Epithelial cell of prostate (primary cell): ENCODE measurements at regions not wholly inside any gene's neighbourhood (a gene's known extent, or its start where the extent isn't known, plus 50 kb on each side); places are given as distances from the start of the nearest gene placed in this dataset.

ENCODE experiments used
- DNase-seq: peaks from one replicate; pipeline ENCODE4 v3.0.0-alpha.2; 2011; ENCODE audit warnings: low read depth, low spot score
- H3K27ac ChIP-seq: fragments of 450-650 bp; 2 replicates; pipeline ENCODE4 v1.5.1; 2017; ENCODE audit warnings: mild to moderate bottlenecking

- DNase-seq, result no peak
- H3K27ac ChIP-seq, result no peak overlapping the region
Observed at GRCh38 chr12:113634474-113634873, 162.8 kb upstream of the LHX5 start.

GRCh38 chr12:113633678-113634332 is 162.1 kb upstream of the LHX5 start:
- DNase-seq, result no peak
- no peak overlapping the region for H3K27ac ChIP-seq

DNA sequence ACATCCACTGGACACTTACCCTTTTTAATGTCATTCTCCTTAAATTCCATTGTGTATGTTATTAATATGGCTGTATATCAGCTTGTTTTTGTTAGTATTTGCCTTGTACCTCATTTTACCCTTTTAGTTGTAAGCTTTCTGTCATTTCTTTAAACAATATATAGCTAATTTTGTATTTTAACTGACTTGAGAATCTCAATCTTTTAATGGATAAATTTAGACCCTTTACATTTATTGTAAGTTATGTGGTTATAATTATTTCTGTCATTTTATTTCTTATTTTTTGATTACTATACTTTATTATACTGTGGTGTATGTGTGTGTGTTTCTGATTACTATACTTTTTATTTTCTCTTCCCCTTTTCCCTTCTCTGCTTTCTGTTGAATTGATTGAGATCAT is 159.0 kb upstream of the LHX5 start:
- DNase-seq, result no peak
- no peak overlapping the region for H3K27ac ChIP-seq

DNA sequence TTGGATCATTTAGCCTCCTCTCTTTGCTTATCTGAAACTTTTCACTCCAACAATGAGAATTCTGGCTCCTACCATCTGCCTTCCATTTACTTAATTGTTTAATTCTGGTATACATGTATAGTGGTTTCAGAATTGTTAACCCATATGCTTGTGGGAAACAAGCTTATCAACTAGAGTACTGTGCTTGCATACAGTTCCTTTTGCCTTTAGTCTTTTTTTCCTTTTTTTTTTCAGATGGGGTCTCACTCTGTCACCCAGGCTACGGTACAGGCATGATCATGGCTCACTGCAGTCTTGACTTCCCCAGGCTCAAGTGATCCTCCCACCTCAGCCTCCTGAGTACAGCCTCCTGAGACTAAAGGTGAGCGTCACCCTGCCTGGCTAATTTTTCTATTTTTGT is 153.8 kb upstream of the LHX5 start:
- DNase-seq, result no peak
- no peak overlapping the region for H3K27ac ChIP-seq

DNA sequence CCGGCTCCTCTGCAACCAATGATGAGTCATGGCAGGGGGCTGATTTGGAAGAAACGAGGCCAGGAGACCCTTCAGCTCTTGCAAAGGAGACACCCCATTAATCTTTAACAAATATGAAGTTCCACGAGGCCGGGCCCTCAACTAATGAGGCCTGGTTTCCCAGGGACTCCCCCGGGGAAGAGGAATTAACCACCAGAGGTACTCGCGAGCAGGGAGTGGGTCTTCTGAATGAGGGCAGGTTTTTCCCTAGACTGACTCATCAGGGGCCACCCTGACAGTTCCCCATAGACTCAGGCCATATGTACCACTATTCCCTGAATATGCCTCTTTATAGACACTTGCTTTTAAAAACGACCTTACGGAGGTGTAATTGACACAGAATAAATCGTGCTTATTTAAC is 150.7 kb upstream of the LHX5 start:
- no peak for DNase-seq
- no peak overlapping the region for H3K27ac ChIP-seq

DNA sequence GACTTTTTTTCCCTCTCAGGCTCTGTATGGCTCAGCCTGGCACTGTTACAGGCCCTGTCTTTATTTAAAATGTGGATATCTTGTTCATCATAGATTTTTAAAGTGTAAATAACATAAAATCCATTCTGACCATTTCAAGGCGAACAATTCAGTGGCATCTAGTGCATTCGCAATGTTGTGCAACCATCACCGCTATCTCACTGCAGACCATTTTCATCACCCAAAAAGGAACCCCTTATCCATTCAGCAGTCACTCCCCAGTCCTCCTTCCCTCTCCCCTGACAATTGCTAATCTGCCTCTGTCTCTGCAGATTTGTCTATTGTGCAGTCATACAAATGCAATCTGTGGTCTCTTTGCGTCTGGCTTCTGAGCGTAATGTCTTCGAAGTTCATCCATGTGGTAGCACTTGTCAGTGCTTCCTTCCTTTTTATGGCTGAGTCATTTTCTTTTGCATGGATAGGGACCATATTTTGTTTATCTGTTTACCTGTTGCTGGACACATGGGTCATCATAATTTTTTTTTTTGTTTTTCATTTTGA is 148.8 kb upstream of the LHX5 start:
- H3K27ac ChIP-seq, result no peak overlapping the region
- no peak for DNase-seq

- no peak for DNase-seq
- no peak overlapping the region for H3K27ac ChIP-seq
Observed at GRCh38 chr12:113619202-113619601, 147.5 kb upstream of the LHX5 start.

GRCh38 chr12:113613414-113613813 is 141.7 kb upstream of the LHX5 start:
- no peak for DNase-seq

GRCh38 chr12:113612793-113613192 is 141.1 kb upstream of the LHX5 start:
- no peak for DNase-seq

More at GRCh38 chr12:113613414-113613813, 141.7 kb upstream of the LHX5 start:
- H3K27ac ChIP-seq, result no peak overlapping the region

GRCh38 chr12:113612076-113612728 is 140.5 kb upstream of the LHX5 start:
- DNase-seq, result no peak

More at GRCh38 chr12:113612793-113613192, 141.1 kb upstream of the LHX5 start:
- H3K27ac ChIP-seq, result no peak overlapping the region

GRCh38 chr12:113611652-113612051 is 140.0 kb upstream of the LHX5 start:
- DNase-seq, result no peak
- no peak overlapping the region for H3K27ac ChIP-seq

More at GRCh38 chr12:113612076-113612728, 140.5 kb upstream of the LHX5 start:
- no peak overlapping the region for H3K27ac ChIP-seq

DNA sequence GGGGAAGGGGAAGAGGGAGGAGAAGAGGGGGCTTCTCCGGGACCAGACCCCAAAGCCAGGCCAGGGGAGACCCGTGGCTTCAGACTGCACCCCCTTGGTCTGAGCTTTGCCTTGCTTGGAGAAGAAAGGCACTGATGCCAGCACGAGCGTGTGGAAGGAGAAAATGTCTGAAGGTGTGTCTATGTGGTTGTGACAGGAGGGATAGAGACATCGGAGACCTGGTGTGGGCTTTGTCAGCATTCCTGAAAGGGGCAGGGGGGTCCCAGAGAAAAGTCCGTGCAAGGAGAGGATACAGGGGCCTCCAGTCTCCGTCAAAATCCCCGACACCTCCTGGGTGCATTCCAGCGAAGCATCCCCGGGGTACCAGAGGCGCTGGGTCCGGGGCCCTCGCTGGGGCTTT is 139.0 kb upstream of the LHX5 start:
- H3K27ac ChIP-seq, result no peak overlapping the region
- no peak for DNase-seq

DNA sequence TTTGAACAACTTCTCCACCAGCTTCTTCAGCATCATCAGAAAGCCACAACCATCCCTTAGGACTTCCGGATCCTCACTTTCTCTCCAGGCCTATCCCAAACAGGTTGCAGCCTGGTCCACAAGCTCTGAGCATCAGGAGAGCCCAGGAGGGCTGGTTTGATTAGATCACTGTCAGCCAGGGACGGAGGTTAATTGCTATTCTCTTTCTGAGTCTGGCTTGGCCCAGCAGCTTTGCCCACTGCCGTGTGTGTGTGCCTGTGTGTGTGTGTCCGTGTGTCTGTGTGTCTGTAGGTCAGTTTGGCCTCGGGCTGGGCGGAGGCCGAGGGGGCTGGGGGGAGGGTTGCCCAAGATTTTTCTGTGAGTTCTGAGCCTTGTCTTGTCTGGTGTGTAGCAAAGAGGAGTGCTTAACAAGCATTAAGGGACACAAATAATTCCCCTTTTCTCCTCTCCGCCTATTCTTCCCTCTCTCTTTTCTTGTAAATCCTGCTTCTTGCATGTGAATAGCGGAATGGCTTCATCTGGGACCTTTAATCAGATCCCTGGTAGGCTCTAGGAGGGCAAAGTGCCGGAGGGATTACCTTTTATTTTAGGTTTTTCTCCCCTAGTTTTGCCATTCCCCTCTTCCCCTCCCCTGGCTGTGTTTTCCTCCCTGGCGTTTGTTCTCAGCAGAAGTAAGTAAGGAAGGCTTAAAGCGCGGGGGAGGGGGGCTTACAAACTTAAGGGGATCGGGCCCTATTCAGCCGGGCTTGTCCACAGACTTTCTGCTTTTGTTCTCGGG is 138.2 kb upstream of the LHX5 start:
- no peak for DNase-seq

DNA sequence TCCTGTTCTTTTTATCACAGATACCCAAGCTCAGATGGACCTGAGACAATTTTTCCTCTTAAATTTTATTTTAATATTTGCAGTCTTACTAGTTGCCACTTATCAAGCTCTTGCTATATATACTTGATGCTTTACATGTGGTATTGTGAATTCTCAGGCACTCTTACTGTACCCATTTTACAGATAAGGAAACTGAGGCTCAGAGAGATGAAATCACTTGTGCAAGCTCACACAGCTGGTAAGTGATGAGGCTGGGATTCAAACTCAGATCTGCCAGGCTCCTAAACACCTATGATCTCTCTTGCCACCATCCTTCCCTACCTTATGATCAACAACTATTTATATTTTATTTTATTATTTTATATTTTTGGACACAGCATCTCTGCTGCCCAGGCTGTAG is 133.0 kb upstream of the LHX5 start:
- no peak for DNase-seq
- H3K27ac ChIP-seq, result no peak overlapping the region

More for the DNA sequence above, 138.2 kb upstream of the LHX5 start:
- no peak overlapping the region for H3K27ac ChIP-seq

- H3K27ac ChIP-seq, result no peak overlapping the region
- no peak for DNase-seq
Observed at GRCh38 chr12:113601656-113602263, 130.1 kb upstream of the LHX5 start.

- no peak overlapping the region for H3K27ac ChIP-seq
- DNase-seq, result no peak
Observed at GRCh38 chr12:113598815-113599406, 127.2 kb upstream of the LHX5 start.

- DNase-seq, result no peak
- H3K27ac ChIP-seq, result no peak overlapping the region
Observed at GRCh38 chr12:113594967-113595366, 123.3 kb upstream of the LHX5 start.

DNA sequence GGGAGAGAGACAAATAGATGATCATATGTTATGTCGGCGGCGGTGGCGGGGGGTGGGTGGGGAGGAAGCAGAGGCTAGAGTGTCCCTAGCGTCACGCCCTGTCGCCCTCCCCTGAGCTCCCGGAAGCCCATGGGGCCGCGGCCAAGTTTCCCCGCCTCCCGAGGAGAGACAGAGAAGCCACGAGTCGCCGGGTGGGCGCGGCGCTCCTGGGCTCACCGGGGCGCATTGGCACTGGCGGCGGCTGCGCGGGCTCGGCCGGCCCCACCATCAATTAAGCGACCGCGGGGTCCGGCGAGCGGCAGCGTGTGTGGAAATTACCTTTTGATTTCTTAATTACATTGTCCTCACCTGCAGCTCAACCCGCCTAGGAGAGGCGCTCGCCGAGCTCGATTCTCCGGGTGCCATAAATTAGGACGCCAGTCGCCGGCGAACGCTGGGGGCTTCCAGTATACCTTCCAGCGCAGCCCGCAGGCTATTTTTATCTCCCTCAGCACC is 119.9 kb upstream of the LHX5 start:
- no peak overlapping the region for H3K27ac ChIP-seq
- DNase-seq, result no peak

DNA sequence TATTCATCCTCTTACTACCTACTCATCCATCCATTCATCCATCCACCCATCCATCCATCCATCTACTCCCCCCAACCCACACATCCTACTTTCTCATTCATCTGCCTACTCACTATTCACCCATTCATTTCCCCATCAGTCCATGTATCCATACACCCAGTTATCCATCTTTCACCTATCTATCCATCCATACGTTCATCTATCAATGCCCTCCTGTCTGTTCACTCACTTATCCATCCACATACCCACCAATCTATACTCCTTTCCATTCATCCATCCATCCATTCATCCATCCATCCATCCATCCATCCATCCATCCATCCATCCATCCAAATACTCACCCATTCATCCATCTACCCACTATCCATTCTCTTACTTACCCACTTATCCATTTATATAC is 117.8 kb upstream of the LHX5 start:
- no peak for DNase-seq
- H3K27ac ChIP-seq, result no peak overlapping the region

DNA sequence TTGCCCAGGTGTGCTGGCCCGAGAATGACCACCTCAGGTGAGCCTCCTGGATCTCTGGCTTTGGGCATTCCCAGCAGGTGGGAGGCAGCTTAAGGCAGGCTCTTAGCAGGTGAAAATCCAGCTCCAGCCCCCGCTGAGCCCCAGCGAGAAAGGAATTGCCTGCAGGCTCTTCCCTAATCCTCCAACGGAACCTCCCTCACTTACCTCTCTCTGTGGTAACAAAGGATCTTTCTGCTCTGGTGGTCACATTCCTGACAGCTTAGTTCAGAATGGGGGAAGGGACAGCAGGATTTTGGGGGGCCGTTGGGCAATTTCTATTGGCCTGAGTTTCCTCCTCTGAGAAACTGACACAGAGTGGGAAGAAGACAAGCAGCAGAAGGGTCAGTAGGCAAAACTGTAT is 116.0 kb upstream of the LHX5 start:
- no peak for DNase-seq
- no peak overlapping the region for H3K27ac ChIP-seq
